Type B pancreatic cell (in vitro differentiated cells): ENCODE measurements at regions not wholly inside any gene's neighbourhood (a gene's known extent, or its start where the extent isn't known, plus 50 kb on each side); places are given as distances from the start of the nearest gene placed in this dataset.

ENCODE experiments used
- DNase-seq: peaks from one replicate; pipeline ENCODE4 v3.0.0; 2021; ENCODE audit warnings: mixed read lengths; ENCODE audit not compliant: unreplicated experiment; ENCODE audit errors: extremely low spot score
- H3K27ac Mint-ChIP-seq: 2 replicates; pipeline ENCODE4 v1.8.0; 2021; ENCODE audit warnings: mild to moderate bottlenecking, mixed read lengths
- H3K27me3 Mint-ChIP-seq: 2 replicates; pipeline ENCODE4 v1.8.0; 2021; ENCODE audit warnings: mixed read lengths
- H3K36me3 Mint-ChIP-seq: 2 replicates; pipeline ENCODE4 v1.8.0; 2021; ENCODE audit warnings: mixed read lengths
- H3K4me1 Mint-ChIP-seq: one replicate; pipeline ENCODE4 v1.8.0; 2021; ENCODE audit warnings: mixed read lengths; ENCODE audit not compliant: unreplicated experiment
- H3K4me3 Mint-ChIP-seq: 2 replicates; pipeline ENCODE4 v1.8.0; 2021; ENCODE audit warnings: mild to moderate bottlenecking, mixed read lengths
- H3K9me3 Mint-ChIP-seq: 2 replicates; pipeline ENCODE4 v1.8.0; 2021; ENCODE audit warnings: mixed read lengths
- CTCF ChIP-seq: fragments of 200-600 bp; sonication (generic); conservative IDR thresholded peaks from 2 replicates; pipeline ENCODE4 v1.5.0; 2021; ENCODE audit warnings: antibody characterized with exemption, mild to moderate bottlenecking

- no peaks in the 10 kb centered on the region for H3K9me3 Mint-ChIP-seq
- no peak for DNase-seq
- no peak overlapping the region for H3K4me3 Mint-ChIP-seq
- no peaks in the 10 kb centered on the region for H3K36me3 Mint-ChIP-seq
- H3K4me1 Mint-ChIP-seq, result peaks cover 21% of the 10 kb centered on the region
- H3K27me3 Mint-ChIP-seq, result no peaks in the 10 kb centered on the region
- no peak overlapping the region for H3K27ac Mint-ChIP-seq
- TF ChIP-seq CTCF, result no peak
Observed at GRCh38 chr4:112857461-112857860, 192.0 kb upstream of the ANK2 start.

- Mint-ChIP-seq H3K27me3 (no peaks in the 10 kb centered on the region), H3K27ac (no peak overlapping the region), H3K36me3 (no peaks in the 10 kb centered on the region), H3K9me3 (no peaks in the 10 kb centered on the region), H3K4me1 (peaks cover 21% of the 10 kb centered on the region), H3K4me3 (no peak overlapping the region)
- TF ChIP-seq CTCF, result no peak
- no peak for DNase-seq
Observed at GRCh38 chr4:112858751-112859150, 190.7 kb upstream of the ANK2 start.

- H3K27me3 Mint-ChIP-seq, result no peaks in the 10 kb centered on the region
- no peaks in the 10 kb centered on the region for H3K9me3 Mint-ChIP-seq
- TF ChIP-seq CTCF, result no peak
- H3K4me1 Mint-ChIP-seq, result peaks cover 21% of the 10 kb centered on the region
- no peak overlapping the region for H3K4me3 Mint-ChIP-seq
- H3K27ac Mint-ChIP-seq, result no peak overlapping the region
- no peaks in the 10 kb centered on the region for H3K36me3 Mint-ChIP-seq
- DNase-seq, result no peak
Observed at GRCh38 chr4:112859456-112860184, 189.8 kb upstream of the ANK2 start.

GRCh38 chr4:112860830-112861690 is 188.4 kb upstream of the ANK2 start:
- peaks cover 21% of the 10 kb centered on the region for H3K4me1 Mint-ChIP-seq
- no peak for DNase-seq
- H3K9me3 Mint-ChIP-seq, result no peaks in the 10 kb centered on the region
- H3K36me3 Mint-ChIP-seq, result no peaks in the 10 kb centered on the region
- no peak overlapping the region for H3K4me3 Mint-ChIP-seq
- no peaks in the 10 kb centered on the region for H3K27me3 Mint-ChIP-seq
- no peak overlapping the region for H3K27ac Mint-ChIP-seq
- no peak for TF ChIP-seq CTCF

GRCh38 chr4:112861691-112862674 is 187.5 kb upstream of the ANK2 start:
- Mint-ChIP-seq H3K9me3 (no peaks in the 10 kb centered on the region), H3K27ac (no peak overlapping the region), H3K36me3 (no peaks in the 10 kb centered on the region), H3K4me3 (no peak overlapping the region), H3K4me1 (peaks cover 17% of the 10 kb centered on the region), H3K27me3 (no peaks in the 10 kb centered on the region)
- no peak for DNase-seq
- no peak for TF ChIP-seq CTCF
